ENCODE measurements at regions not wholly inside any gene's neighbourhood (a gene's known extent, or its start where the extent isn't known, plus 50 kb on each side); places are given as distances from the start of the nearest gene placed in this dataset.

GRCh38 chr10:78640796-78641636 is 427.8 kb upstream of the ZMIZ1 start:
- TF ChIP-seq CTCF (IDR thresholded peaks at IDR 0.05) = no peak
- TF ChIP-seq POLR2A (IDR thresholded peaks at IDR 0.05) = no peak

All from testis (tissue), 2 donors.